A673 (cell line): ENCODE measurements at regions not wholly inside any gene's neighbourhood (a gene's known extent, or its start where the extent isn't known, plus 50 kb on each side); places are given as distances from the start of the nearest gene placed in this dataset.

ENCODE experiments used
- BruUV-seq: library from RNA; stranded (reverse); fragments of 400-500 nt; replicated peaks from 2 replicates; lab custom pipeline; 2021; lab: Mats Ljungman, UMichigan
- CTCF ChIA-PET: fragments of 300-600 bp; sonication (Branson Sonifier 250); formaldehyde crosslinking; loops from one replicate; lab custom pipeline; 2022; ENCODE audit warnings: antibody characterized with exemption; lab: Charles Lee
- POLR2A ChIA-PET: fragments of 300-600 bp; sonication (Branson Sonifier 250); formaldehyde crosslinking; loops from one replicate; lab custom pipeline; 2022; ENCODE audit warnings: antibody characterized with exemption; ENCODE audit not compliant: low non-redundant PET; lab: Charles Lee
- DNase-seq: peaks from one replicate; pipeline ENCODE4 v3.0.0-alpha.2; 2015; ENCODE audit warnings: low spot score
- H3K27ac ChIP-seq: fragments of 200-600 bp; sonication (generic); 2 replicates; pipeline ENCODE4 v1.5.1; 2016; ENCODE audit warnings: mixed run types, low read depth, mild to moderate bottlenecking, mixed read lengths, antibody characterized with exemption, low read length; ENCODE audit not compliant: poor library complexity, severe bottlenecking
- H3K27me3 ChIP-seq: fragments of 200-600 bp; sonication (generic); replicated peaks from 2 replicates; pipeline ENCODE4 v1.6.1; 2017; ENCODE audit warnings: mixed run types, low read depth, mild to moderate bottlenecking, mixed read lengths, antibody characterized with exemption, low read length; ENCODE audit not compliant: insufficient read depth, poor library complexity
- H3K36me3 ChIP-seq: fragments of 200-600 bp; sonication (generic); 2 replicates; pipeline ENCODE4 v1.6.1; 2016; ENCODE audit warnings: mixed run types, mild to moderate bottlenecking, mixed read lengths, antibody characterized with exemption, low read length; ENCODE audit not compliant: insufficient read depth, poor library complexity, severe bottlenecking
- H3K4me1 ChIP-seq: fragments of 200-600 bp; sonication (generic); 2 replicates; pipeline ENCODE4 v1.6.1; 2017; ENCODE audit warnings: mixed run types, mild to moderate bottlenecking, mixed read lengths, antibody characterized with exemption, low read length; ENCODE audit not compliant: insufficient read depth, poor library complexity, severe bottlenecking
- H3K4me3 ChIP-seq: fragments of 200-600 bp; sonication (generic); 2 replicates; pipeline ENCODE4 v1.5.1; 2016; ENCODE audit warnings: low read depth, mixed run types, mild to moderate bottlenecking, mixed read lengths, low read length; ENCODE audit not compliant: poor library complexity, severe bottlenecking
- H3K9me3 ChIP-seq: fragments of 200-600 bp; sonication (generic); 2 replicates; pipeline ENCODE4 v1.6.1; 2016; ENCODE audit warnings: mixed run types, low read depth, mild to moderate bottlenecking, mixed read lengths, antibody characterized with exemption, low read length; ENCODE audit not compliant: poor library complexity, severe bottlenecking
- CTCF ChIP-seq: fragments of 300-800, 200-600 bp; sonication (generic); conservative IDR thresholded peaks from 2 replicates; pipeline ENCODE4 v1.5.1; 2017; ENCODE audit warnings: low read depth, mild to moderate bottlenecking, antibody characterized with exemption, low read length, moderate library complexity, mixed read lengths
- EZH2 ChIP-seq: fragments of 200-600 bp; sonication (generic); IDR thresholded peaks from 2 replicates; pipeline ENCODE4 v1.6.1; 2017; ENCODE audit warnings: borderline replicate concordance, low read depth, mild to moderate bottlenecking, mixed read lengths, antibody characterized with exemption, low read length; ENCODE audit not compliant: poor library complexity, severe bottlenecking
- intact Hi-C: fragments of 100-400 bp; cut with micrococcal nuclease; formaldehyde crosslinking; loops from one replicate; pipeline ENCODE4 v1.10.0; 2022; ENCODE audit not compliant: unreplicated experiment

GRCh38 chr5:44871401-44871800 lies 62.7 kb downstream of the MRPS30 start:
- BruUV-seq = no TSS peak
- POLR2A ChIA-PET = no interaction called here

GRCh38 chr5:44875661-44876605 lies 67.2 kb downstream of the MRPS30 start:
- no peaks in the 10 kb centered on the region for H3K4me1 ChIP-seq
- no peak overlapping the region for H3K4me3 ChIP-seq
- intact Hi-C loops = no loop called here
- no peaks in the 10 kb centered on the region for H3K27me3 ChIP-seq
- no peak for TF ChIP-seq EZH2
- no peak for TF ChIP-seq CTCF
- CTCF ChIA-PET = no interaction called here
- H3K9me3 ChIP-seq = no peaks in the 10 kb centered on the region
- no peak for DNase-seq
- no peak overlapping the region for H3K27ac ChIP-seq
- BruUV-seq = no TSS peak
- H3K36me3 ChIP-seq = no peaks in the 10 kb centered on the region
- POLR2A ChIA-PET = no interaction called here

More at GRCh38 chr5:44871401-44871800, 62.7 kb downstream of the MRPS30 start:
- no peak for TF ChIP-seq CTCF
- no peak for TF ChIP-seq EZH2
- H3K36me3 ChIP-seq = no peaks in the 10 kb centered on the region
- no peaks in the 10 kb centered on the region for H3K4me1 ChIP-seq
- H3K27me3 ChIP-seq = no peaks in the 10 kb centered on the region
- no peak overlapping the region for H3K4me3 ChIP-seq
- CTCF ChIA-PET = no interaction called here
- DNase-seq = no peak
- intact Hi-C loops = no loop called here
- H3K27ac ChIP-seq = no peak overlapping the region
- H3K9me3 ChIP-seq = no peaks in the 10 kb centered on the region

GRCh38 chr5:44881266-44881665 lies 72.5 kb downstream of the MRPS30 start:
- CTCF ChIA-PET = no interaction called here

More at GRCh38 chr5:44881266-44881665, 72.5 kb downstream of the MRPS30 start:
- Histone ChIP-seq H3K4me3 (no peak overlapping the region), H3K27ac (no peak overlapping the region), H3K9me3 (no peaks in the 10 kb centered on the region), H3K4me1 (no peaks in the 10 kb centered on the region), H3K27me3 (no peaks in the 10 kb centered on the region), H3K36me3 (no peaks in the 10 kb centered on the region)
- TF ChIP-seq EZH2 (no peak), CTCF (no peak)
- intact Hi-C loops = no loop called here
- POLR2A ChIA-PET = no interaction called here
- no peak for DNase-seq
- BruUV-seq = no TSS peak
